ENCODE measurements at regions not wholly inside any gene's neighbourhood (a gene's known extent, or its start where the extent isn't known, plus 50 kb on each side); places are given as distances from the start of the nearest gene placed in this dataset.
"Not testable (repeated sequence)": the region's sequence is repeated elsewhere in the genome, so short reads cannot be mapped to it uniquely, and the experiment has no call there.

DNA sequence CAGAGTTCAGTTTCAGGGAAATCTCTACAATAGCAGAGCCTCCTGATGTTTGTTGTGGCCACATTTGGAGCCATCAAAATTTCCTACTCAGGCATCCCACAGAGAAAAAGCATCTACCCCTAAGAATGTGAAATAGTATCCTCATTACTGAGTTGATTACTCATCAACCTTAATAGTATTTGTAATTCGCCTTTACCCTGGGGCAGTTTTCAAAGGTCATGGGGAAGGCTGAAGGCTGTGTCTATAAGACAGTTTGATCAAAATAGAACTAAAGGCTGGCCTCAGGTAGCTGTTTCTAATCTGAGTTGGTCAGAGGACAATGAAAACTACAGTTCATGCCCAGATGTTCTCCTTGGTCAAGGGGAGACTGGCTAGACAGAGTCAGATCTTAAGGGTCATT, 189.7 kb downstream of the ZNF92 start:
- not testable (repeated sequence) for TF ChIP-seq ZKSCAN8 (CRISPR knock-in tag; IDR thresholded peaks at IDR 0.05); CREM (IDR thresholded peaks at IDR 0.05; ENCODE audit: low read depth); ZZZ3 (IDR thresholded peaks at IDR 0.05); DIDO1 (tag; IDR thresholded peaks at IDR 0.05; ENCODE audit: low read depth); MAFK (IDR thresholded peaks at IDR 0.05; ENCODE audit: low read length); ZBTB1 (CRISPR knock-in tag; IDR thresholded peaks at IDR 0.05; ENCODE audit: borderline replicate concordance, low read depth); NR3C1 (CRISPR knock-in tag; IDR thresholded peaks at IDR 0.05); EP300 (IDR thresholded peaks at IDR 0.05; ENCODE audit: low read length); PML (IDR thresholded peaks at IDR 0.05; ENCODE audit: low read length); ZNF518B (CRISPR knock-in tag; IDR thresholded peaks at IDR 0.05)
- TF ChIP-seq, protein P1, sequence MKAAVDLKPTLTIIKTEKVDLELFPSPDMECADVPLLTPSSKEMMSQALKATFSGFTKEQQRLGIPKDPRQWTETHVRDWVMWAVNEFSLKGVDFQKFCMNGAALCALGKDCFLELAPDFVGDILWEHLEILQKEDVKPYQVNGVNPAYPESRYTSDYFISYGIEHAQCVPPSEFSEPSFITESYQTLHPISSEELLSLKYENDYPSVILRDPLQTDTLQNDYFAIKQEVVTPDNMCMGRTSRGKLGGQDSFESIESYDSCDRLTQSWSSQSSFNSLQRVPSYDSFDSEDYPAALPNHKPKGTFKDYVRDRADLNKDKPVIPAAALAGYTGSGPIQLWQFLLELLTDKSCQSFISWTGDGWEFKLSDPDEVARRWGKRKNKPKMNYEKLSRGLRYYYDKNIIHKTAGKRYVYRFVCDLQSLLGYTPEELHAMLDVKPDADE (conservative IDR thresholded peaks at IDR 0.05; ENCODE audit: control insufficient read depth, low read depth, low read length), result not testable (repeated sequence)

Data from K562 (cell line).